ENCODE measurements at regions not wholly inside any gene's neighbourhood (a gene's known extent, or its start where the extent isn't known, plus 50 kb on each side); places are given as distances from the start of the nearest gene placed in this dataset.

DNA sequence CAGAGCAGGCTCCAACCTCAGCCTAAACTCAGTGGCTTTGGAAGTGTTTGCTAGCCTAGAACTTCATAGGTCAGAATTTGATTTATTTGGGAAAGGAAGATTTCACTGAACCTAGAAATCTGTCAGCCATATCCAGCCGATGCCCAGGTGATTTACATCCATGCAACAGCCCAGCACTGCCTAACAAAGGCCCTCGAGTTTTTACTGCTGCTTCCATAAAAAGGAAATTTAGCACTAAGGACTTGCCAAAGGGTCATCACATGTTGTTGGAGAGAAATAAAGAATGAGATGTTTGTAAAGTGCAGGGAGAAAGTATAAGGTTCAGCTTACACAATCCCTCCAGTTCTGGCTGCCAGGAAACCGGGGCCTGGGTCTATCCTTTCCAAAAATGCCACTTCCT, 614.2 kb downstream of the BCL11A start:
- WGBS, 2 experiments (ENCODE audit: extremely low coverage in 1 of 2, insufficient coverage in 1 of 2, insufficient read length in 1 of 2, insufficient replicate concordance in 2 of 2, low coverage in 1 of 2, low lambda C conversion rate in 2 of 2, missing lambda C conversion rate in 1 of 2) = 90% methylated on average over 2 of the region's 3 CpGs; no CpG with 5 or more reads in 1 of the 2 experiments
- TF ChIP-seq ZNF274 (IDR thresholded peaks at IDR 0.05; ENCODE audit: borderline replicate concordance, extremely low read depth, low read length) = no peak
- no peak for TF ChIP-seq TEAD4 (IDR thresholded peaks at IDR 0.05; ENCODE audit: low read depth, low read length)
- Histone ChIP-seq H3K14ac (ENCODE audit: insufficient read length) (no peak overlapping the region), H2BK15ac (ENCODE audit: low read length) (no peak overlapping the region), H2AFZ (ENCODE audit: low read length) (no peak overlapping the region), H2AK5ac (ENCODE audit: low read depth, low read length) (no peak overlapping the region), H3K56ac (replicated peaks; ENCODE audit: insufficient read length, low read depth, low read length) (no peak overlapping the region), H3K4me2 (ENCODE audit: insufficient read depth in 1 of 2, low read depth in 2 of 2, low read length in 2 of 2) (no peak overlapping the region), H4K5ac (ENCODE audit: insufficient read length, low read depth, low read length) (no peak overlapping the region), H3K27me3 (replicated peaks in 1 of 4; ENCODE audit: control insufficient read depth in 3 of 4, extremely low read depth in 1 of 4, insufficient read depth in 3 of 4, low read length in 3 of 4) (no peaks in the 10 kb centered on the region), H3K23me2 (ENCODE audit: low read depth, low read length) (peaks cover 2% of the 10 kb centered on the region; the same call in 1 of the 2 replicates), H4K91ac (replicated peaks; ENCODE audit: insufficient read length, low read length) (no peak overlapping the region), H2BK12ac (ENCODE audit: low read depth, low read length) (no peak overlapping the region), H3K4me1 (replicated peaks in 1 of 4; ENCODE audit: control insufficient read depth in 3 of 4, insufficient read depth in 4 of 4, low read length in 3 of 4) (no peaks in the 10 kb centered on the region), H3K27ac (ENCODE audit: low read depth, low read length) (no peak overlapping the region), H4K8ac (ENCODE audit: extremely low read depth, insufficient read depth, low read length) (no peak overlapping the region), H3K9me3 (ENCODE audit: insufficient read depth in 2 of 2, low read depth in 1 of 2, low read length in 1 of 2) (no peaks in the 10 kb centered on the region), H3K9ac (replicated peaks in 1 of 4; ENCODE audit: extremely low read depth in 1 of 4, low read depth in 3 of 4, low read length in 3 of 4) (no peak overlapping the region), H3K4ac (replicated peaks; ENCODE audit: insufficient read length, low read depth, low read length) (no peak overlapping the region), H3K4me3 (ENCODE audit: extremely low read depth in 1 of 4, insufficient read depth in 2 of 4, low read depth in 3 of 4, low read length in 4 of 4) (no peak overlapping the region), H3K79me2 (ENCODE audit: control insufficient read depth in 1 of 2, insufficient read depth in 2 of 2, low read length in 2 of 2) (no peaks in the 10 kb centered on the region), H2BK20ac (ENCODE audit: low read length) (no peak overlapping the region), H3K23ac (ENCODE audit: insufficient read length) (no peak overlapping the region), H3K18ac (ENCODE audit: extremely low read depth, low read length) (no peak overlapping the region), H2BK120ac (replicated peaks; ENCODE audit: low read depth, low read length) (no peak overlapping the region), H3K36me3 (ENCODE audit: control insufficient read depth in 2 of 4, insufficient read depth in 4 of 4, low read length in 3 of 4) (no peaks in the 10 kb centered on the region), H4K20me1 (replicated peaks in 1 of 2; ENCODE audit: control insufficient read depth in 1 of 2, insufficient read depth in 2 of 2, low read length in 2 of 2) (no peaks in the 10 kb centered on the region), H3K79me1 (ENCODE audit: low read depth, low read length) (no peaks in the 10 kb centered on the region), H2BK5ac (ENCODE audit: low read depth, low read length) (no peak overlapping the region)
- DNase-seq (ENCODE audit: low read depth in 1 of 2, low spot score in 2 of 2) (no peak), FAIRE-seq (no peak)
- POLR2A ChIA-PET (ENCODE audit: partially characterized antibody) = no interaction called here
- CTCF ChIA-PET (ENCODE audit: partially characterized antibody) = no interaction called here
